AML-193 (cell line): ENCODE measurements at regions not wholly inside any gene's neighbourhood (a gene's known extent, or its start where the extent isn't known, plus 50 kb on each side); places are given as distances from the start of the nearest gene placed in this dataset.
A peak's percentile ranks its signal among the peaks of the same experiment; 100 is the strongest.
"Not testable (repeated sequence)": the region's sequence is repeated elsewhere in the genome, so short reads cannot be mapped to it uniquely, and the experiment has no call there.

Source experiments
- DNase-seq, 2 experiments: peaks; one replicate each; lab custom pipeline; 2025; lab: John Stamatoyannopoulos, UW

- DNase-seq: no peak
Observed at GRCh38 chr2:22110244-22110651, 986.5 kb downstream of the TDRD15 start.

GRCh38 chr2:22124003-22124402, 1000.2 kb downstream of the TDRD15 start:
- DNase-seq: no peak

DNA sequence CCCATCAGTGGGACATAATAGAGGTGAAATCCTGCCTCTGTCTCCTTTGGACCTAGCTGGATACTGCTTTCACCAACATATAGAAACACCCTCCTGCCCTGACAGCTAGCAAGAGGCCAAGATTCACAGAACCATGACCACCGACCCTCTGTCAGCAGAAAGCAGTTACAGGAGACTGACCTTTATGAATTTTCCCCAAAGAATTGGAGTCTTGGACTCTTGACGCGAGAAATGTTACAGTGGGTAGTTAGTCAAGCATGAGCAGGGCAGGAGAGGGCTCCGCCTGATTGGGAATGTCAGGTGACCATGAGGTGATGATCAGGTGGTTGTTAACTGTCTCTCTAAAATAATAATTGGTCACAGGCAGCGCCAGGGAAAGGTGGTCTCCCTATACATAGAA, 1002.3 kb downstream of the TDRD15 start:
- no peak for DNase-seq

- no peak for DNase-seq
Observed at GRCh38 chr2:22126978-22127377, 1003.2 kb downstream of the TDRD15 start.

- no peak for DNase-seq
Observed at GRCh38 chr2:22134421-22134820, 1010.7 kb downstream of the TDRD15 start.

DNA sequence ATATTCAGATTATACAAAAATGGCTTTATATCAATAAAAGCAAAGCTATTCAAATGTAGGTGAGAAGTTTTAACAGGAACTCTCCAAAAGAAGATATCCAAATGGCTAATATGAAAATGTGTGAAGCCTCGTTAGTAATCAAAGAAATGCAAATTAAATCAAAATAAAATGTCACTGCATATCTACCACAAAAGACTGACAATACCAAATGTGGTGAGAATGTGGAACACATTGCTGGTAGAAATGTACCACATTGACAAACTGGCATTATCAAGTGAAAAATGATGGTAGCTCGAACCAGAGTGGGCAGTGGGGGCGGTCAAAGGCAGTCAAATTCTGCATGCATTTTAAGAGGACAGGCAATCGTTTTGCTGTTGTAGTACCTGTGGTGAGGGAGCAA, 1012.7 kb downstream of the TDRD15 start:
- DNase-seq: no peak

DNA sequence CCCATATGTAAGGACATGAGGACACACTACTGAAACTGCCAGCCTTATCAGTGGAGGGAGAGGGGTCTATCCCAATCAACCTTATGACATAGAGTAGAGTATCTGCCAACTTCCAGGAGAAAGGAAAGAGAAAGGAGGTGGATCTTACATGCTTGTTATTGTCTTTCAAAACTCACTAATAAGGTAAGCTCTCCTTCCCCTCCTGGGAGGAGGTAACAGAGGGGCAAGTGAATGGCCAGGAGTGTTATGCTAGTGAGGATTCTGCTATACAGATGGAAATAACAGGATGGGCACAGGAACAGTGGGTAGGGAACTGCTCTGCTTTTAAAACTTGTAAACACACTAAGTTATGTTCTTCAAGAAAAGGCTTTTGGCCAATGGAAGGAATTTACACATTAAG, 1020.1 kb downstream of the TDRD15 start:
- DNase-seq: no peak

DNA sequence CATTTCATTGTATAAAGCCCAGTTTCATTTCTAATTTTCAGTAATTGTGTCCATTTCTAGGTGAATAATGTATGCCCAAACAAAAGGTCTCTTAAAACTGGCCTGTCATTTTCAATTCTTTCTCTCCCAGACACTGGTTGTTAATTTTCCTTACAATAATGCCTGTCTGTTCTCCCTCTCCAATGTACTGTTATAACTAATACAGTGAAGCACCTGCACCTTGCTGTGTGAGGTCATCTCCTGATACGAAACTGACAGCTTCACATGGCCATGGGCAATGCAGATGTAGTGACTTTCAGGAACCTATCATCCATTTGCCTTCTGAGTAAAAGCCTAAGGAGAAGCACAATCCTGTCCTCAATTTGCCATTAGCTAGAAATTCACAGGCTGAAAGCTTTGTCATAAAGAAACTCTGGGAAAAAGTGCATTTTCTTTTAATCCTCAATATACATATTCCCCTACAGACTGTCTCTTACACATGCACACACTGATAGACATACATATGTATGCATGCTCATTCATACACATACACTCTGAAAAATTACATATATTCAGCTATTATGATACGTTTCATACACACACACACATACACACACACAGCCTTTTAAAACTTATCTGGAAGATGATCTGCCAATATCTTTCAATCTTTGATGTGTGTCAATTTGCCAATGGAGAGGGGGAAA, 1030.3 kb downstream of the TDRD15 start:
- DNase-seq: no peak

DNA sequence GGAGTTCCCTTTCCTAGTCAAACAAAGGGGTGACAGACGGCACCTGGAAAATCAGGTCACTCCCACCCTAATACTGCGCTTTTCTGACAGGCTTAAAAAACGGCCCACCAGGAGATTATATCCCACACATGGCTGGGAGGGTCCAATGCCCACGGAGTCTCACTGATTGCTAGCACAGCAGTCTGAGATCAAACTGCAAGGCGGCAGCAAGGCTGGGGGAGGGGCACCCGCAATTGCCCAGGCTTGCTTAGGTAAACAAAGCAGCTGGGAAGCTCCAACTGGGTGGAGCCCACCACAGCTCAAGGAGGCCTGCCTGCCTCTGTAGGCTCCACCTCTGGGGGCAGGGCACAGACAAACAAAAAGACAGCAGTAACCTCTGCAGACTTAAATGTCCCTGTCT, 1032.9 kb downstream of the TDRD15 start:
- DNase-seq: not testable (repeated sequence)

DNA sequence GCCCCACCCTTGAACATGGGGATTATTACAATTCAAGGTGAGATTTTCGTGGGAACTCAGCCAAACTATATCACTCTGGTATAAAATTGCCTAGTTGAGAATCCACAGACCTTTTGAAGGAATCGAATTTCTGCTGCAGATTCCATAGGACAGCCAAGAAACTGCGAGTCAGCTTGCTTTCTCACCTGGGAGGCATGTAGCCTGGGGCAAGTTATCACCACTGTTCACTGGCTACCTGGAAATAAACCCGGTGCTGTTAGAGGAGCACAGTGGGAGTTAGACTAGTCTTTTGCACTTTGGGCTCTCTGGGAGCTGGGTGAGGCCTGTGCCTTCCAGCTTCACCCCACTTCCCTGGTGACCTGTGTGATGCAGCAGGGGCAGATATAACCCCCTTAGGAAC, 1043.5 kb downstream of the TDRD15 start:
- no peak for DNase-seq

DNA sequence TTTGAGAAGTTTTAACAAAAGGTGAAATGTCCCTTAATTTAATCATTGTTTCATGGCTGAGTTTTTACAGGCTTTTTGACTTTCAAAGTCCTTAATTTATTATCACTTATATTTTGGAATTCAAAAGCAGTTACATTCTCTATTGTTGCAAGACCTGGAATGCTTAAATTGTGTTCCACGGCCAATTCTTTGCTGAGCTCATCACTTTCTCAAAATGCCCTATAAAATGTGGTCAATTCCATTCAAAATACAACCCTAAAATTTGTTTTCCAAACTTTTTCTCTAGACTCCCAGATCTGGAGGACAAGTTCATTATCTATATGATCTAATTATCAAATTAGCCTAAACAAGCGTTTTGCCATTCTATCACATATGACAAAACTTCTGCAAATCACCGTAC, 1051.2 kb downstream of the TDRD15 start:
- no peak for DNase-seq

GRCh38 chr2:22185251-22185650, 1061.5 kb downstream of the TDRD15 start:
- no peak for DNase-seq

DNA sequence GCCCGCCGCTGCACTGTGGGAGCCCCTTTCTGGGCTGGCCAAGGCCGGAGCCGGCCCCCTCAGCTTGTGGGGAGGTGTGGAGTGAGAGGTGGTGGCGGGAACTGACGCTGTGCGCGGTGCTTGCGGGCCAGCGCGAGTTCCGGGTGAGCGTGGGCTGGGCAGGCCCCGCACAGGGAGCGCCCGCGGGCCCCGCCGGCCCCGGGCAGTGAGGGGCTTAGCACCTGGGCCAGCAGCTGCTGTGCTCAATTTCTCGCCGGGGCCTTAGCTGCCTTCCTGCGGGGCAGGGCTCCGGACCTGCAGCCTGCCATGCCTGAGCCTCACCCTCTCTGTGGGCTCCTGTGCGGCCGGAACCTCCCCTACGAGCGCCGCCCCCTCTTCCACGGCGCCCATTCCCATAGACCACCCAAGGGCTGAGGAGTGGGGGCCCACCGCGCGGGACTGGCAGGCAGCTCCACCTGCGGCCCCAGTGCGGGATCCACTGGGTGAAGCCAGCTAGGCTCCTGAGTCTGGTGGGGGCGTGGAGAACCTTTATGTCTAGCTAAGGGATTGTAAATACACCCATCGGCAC, 1062.6 kb downstream of the TDRD15 start:
- DNase-seq: not testable (repeated sequence)

DNA sequence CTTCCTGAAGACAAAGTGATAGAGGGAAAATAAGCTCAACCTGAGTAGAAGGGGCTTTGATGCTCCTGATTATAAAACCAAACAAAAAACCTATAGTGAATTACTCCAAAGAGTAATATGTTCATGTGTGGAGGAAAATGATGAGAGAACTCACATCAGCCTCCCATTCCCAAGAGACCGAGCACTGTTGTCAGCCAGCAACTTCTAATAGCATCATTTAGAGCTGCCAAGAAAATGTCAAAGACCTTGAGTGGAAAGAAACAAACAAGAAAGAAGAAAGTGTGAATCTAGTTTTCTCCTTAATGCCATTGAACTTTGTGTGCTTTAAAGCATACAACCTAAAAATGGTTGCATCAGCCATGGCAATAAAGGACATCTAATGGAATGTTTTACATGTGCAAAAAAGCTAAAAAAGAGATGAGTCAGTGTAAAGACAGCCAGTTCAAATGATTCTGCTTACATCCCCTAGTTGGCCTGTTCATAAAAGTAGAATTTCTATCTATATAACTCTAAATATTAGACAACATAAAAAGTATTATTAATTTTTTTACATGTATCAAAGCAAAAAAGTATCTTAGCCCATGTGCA, 1066.2 kb downstream of the TDRD15 start:
- DNase-seq: no peak

DNA sequence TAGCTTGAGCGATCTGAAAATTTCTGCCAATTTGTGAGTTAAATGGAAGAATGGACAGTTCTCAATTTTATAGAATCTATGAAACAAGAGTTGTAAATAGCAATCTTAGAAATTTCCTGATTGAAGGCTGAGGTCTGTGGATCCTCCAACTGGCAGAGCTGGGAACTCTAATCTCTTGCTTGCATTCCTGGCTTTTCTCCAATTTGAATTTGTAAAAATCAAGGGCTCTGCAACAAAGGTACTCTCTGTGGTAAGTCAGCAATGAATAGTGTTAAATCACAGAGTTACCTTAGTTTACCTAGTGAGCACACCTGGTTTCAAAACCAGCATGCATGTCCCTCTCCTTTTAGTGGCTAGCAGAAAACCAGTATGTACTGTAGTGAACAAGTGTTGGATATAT, 1070.5 kb downstream of the TDRD15 start:
- no peak for DNase-seq

- DNase-seq: no peak
Observed at GRCh38 chr2:22196806-22197205, 1073.0 kb downstream of the TDRD15 start.

DNA sequence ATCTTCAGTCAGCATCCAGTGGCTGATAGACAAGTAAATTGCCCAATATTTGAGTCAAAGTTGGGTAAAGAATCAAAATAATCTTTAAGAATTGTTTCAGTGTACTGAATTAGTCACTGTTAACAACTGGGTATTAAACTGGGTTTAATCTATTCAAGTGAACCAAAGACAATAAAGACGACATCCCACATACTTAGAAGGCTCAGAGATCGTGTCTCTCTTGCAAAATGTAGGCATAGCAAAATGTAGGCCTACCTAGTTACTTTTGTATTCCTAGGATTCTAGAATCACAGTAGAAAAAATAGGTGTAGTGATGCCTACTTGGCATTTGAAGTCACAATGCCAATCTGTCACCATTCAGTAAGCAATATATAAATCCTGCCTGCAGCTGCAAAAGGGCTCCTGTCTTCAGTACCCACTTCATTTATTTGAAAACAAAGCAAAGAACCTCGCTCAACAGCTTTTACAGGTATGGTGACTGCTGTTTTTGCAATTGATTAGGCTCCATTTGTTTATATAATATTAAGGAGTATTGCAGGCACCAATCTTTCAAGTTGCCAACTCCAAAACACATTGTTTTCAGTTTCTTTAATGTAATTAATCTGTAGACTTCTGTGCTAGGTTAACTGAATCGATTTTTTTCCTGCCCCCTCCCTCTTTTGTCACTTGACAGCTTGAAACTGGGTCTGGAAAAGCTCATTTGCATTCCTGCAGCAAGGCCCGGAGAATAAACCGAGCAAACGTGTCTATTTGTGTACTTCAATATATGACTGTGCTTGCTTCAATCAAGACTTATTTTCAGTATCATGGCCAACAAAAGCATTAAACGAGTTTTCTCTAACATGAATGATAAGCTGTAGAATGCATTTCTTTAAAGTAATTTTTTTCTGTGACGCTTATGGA, 1074.9 kb downstream of the TDRD15 start:
- DNase-seq: no peak

GRCh38 chr2:22199994-22200393, 1076.2 kb downstream of the TDRD15 start:
- DNase-seq: no peak

GRCh38 chr2:22209545-22209944, 1085.8 kb downstream of the TDRD15 start:
- DNase-seq: no peak

DNA sequence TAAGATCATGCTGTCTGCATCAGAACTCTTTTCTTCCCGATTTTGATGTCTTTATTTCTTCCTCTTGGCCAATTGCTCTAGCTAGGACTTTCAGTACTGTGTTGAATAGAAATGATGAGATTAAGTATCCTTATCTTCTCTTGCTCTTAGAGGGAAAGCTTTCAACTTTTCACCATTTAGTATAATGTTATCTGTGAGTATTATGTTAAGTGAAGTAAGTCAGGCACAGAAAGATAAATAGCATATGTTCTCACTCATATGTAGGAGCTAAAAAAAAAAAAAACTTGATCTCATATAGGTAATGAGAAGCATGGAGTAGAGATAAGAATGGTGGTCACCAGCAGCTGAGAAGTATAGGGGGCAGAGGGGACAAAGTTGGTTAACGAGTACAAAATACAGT, 1089.5 kb downstream of the TDRD15 start:
- no peak for DNase-seq

DNA sequence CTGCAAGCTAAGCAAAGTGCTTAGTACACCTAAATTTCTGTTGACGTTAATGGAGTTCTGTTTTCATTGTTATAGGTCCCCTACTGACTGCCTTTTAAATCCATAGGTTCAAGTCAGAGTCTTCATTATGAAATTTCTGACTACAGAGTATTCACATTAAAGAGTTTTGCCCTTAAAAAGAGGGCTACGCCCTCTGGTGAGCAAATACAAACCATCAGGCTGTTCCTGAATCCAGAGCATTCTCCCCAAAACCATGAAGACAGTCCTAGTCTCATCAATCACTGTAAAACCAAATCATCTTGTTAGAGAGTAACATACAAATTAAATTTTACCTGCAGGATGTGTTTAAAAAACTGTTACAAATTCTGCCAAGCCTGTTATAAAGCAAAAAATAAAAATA, 1091.7 kb downstream of the TDRD15 start:
- DNase-seq: no peak

DNA sequence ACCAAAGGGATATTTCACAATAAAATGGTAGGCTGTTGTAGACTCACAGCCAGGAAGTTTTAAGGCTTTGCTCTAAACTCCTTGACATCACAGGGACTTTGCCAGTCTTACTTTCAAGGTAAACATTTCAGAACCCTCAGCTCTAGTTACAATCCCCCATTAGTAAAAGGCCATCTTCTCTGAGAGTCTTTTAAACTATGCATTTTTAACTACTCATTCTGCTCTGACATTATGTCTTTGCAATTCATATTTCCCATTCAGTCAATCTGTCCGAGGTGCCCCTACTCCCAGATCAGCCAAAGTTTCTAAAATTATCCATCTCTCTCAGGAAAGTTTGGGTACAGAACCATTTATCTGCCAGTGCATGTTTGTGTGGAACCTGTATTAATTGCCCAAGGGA, 1094.1 kb downstream of the TDRD15 start:
- no peak for DNase-seq

DNA sequence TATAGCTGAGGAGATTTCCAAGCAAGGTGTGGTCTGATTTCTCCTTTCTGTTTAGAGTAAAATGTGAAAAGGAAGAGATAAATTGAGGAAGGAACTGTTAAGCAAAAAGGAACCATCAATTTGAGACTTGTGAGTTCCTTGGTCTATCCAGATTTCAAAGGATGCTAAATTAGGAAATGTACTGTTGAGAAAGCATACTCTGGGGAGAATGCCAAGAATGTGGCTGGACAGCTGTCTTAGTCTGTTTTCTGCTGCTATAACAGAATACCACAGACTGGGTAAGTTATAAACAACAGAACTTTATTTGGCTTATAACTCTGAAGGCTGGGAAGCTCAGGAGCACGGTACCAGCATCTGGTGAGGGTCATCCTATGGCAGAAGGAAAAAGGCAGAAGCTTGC, 1097.2 kb downstream of the TDRD15 start:
- DNase-seq: peak; percentile 23 to 47
